GM23248 (cell line): ENCODE measurements at regions not wholly inside any gene's neighbourhood (a gene's known extent, or its start where the extent isn't known, plus 50 kb on each side); places are given as distances from the start of the nearest gene placed in this dataset.

Source experiments
- DNase-seq: peaks from one replicate; pipeline ENCODE4 v3.0.0-alpha.2; 2015
- H2AFZ ChIP-seq: fragments of 200-600 bp; sonication (generic); 2 replicates; pipeline ENCODE4 v1.6.1; 2016; ENCODE audit warnings: antibody characterized with exemption
- H3F3A ChIP-seq: fragments of 200-600 bp; sonication (generic); 2 replicates; pipeline ENCODE4 v1.6.1; 2016; ENCODE audit warnings: mild to moderate bottlenecking, antibody characterized with exemption, mixed run types; ENCODE audit not compliant: insufficient read depth
- H3K27ac ChIP-seq: fragments of 200-600 bp; sonication (generic); 2 replicates; pipeline ENCODE4 v1.5.1; 2016; ENCODE audit warnings: mild to moderate bottlenecking
- H3K27me3 ChIP-seq: fragments of 200-600 bp; sonication (generic); replicated peaks from 2 replicates; pipeline ENCODE4 v1.6.1; 2016; ENCODE audit warnings: mild to moderate bottlenecking; ENCODE audit not compliant: insufficient read depth
- H3K36me3 ChIP-seq: fragments of 200-600 bp; sonication (generic); 2 replicates; pipeline ENCODE4 v1.6.1; 2016; ENCODE audit warnings: low read depth, mild to moderate bottlenecking
- H3K4me1 ChIP-seq: fragments of 200-600 bp; sonication (generic); 2 replicates; pipeline ENCODE4 v1.6.1; 2016; ENCODE audit warnings: mild to moderate bottlenecking; ENCODE audit not compliant: insufficient read depth
- H3K4me2 ChIP-seq: fragments of 200-600 bp; sonication (generic); one replicate; pipeline ENCODE4 v1.6.1; 2016; ENCODE audit warnings: mild to moderate bottlenecking; ENCODE audit not compliant: unreplicated experiment
- H3K4me3 ChIP-seq: fragments of 200-600 bp; sonication (generic); 2 replicates; pipeline ENCODE4 v1.5.1; 2016; ENCODE audit warnings: mild to moderate bottlenecking
- H3K79me2 ChIP-seq: fragments of 200-600 bp; sonication (generic); 2 replicates; pipeline ENCODE4 v1.6.1; 2016; ENCODE audit warnings: mild to moderate bottlenecking; ENCODE audit not compliant: insufficient read depth
- H3K9ac ChIP-seq: fragments of 200-600 bp; sonication (generic); 2 replicates; pipeline ENCODE4 v1.6.1; 2016; ENCODE audit warnings: mild to moderate bottlenecking
- H3K9me2 ChIP-seq: fragments of 200-600 bp; sonication (generic); 2 replicates; pipeline ENCODE4 v1.6.1; 2016; ENCODE audit warnings: mixed run types, mild to moderate bottlenecking, moderate library complexity; ENCODE audit not compliant: insufficient read depth
- H3K9me3 ChIP-seq: fragments of 200-600 bp; sonication (generic); one replicate; pipeline ENCODE4 v1.6.1; 2017; ENCODE audit warnings: low read depth
- H4K20me1 ChIP-seq: fragments of 200-600 bp; sonication (generic); 2 replicates; pipeline ENCODE4 v1.6.0; 2016; ENCODE audit not compliant: insufficient read depth
- EZH2 ChIP-seq: fragments of 200-600 bp; sonication (generic); IDR thresholded peaks from 2 replicates; pipeline ENCODE4 v1.6.1; 2018; ENCODE audit warnings: antibody characterized with exemption, mild to moderate bottlenecking; ENCODE audit not compliant: insufficient read depth, poor library complexity, severe bottlenecking
- EZH2phosphoT487 ChIP-seq: fragments of 200-600 bp; sonication (generic); IDR thresholded peaks from 2 replicates; pipeline ENCODE4 v1.6.1; 2018; ENCODE audit warnings: antibody characterized with exemption, moderate library complexity, mild to moderate bottlenecking, low read depth; ENCODE audit not compliant: insufficient read depth
- WGBS, 2 experiments: methylation state at CpG; one replicate each; pipeline ENCODE4 v1.1.6; 2015 to 2017; ENCODE audit warnings: low lambda C conversion rate in 2 of 2, low coverage in 1 of 2; ENCODE audit errors: missing lambda C conversion rate in 2 of 2; 5-methylcytosine and 5-hydroxymethylcytosine counted together
- in situ Hi-C: fragments of 300-500 bp; cut with MboI; formaldehyde crosslinking; loops from 2 replicates; pipeline ENCODE4 v1.15.0; 2020

DNA sequence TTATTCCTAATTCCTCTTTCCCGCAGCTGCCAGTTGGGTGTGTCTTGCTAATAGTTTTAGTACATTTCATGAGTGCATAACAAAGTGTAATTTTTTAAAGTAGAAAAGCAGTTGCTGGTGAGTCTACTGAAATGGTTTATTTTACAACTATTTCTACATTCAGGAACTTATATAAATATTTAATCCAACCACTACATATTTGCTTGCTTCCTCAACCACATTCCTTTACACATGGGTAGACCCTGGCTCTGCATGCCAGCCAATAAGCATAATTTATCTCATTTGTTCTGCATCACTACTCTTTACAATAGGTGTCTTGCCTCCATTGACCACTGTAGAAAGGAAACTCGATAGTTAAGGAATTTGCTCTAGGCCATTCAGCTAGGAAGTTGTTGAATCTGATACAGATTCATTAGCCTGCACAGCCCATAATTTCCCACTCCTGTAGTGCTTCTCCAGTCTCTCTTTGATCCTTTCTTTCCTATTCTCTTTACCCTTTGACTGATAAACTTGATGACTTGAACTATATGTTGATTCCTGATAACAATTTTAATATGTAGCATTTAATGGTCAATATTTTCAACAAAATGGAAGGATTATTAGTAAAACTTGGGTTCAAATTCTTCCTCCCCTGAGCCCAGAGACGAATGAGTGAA lies 342.5 kb upstream of the ACTBL2 start:
- Histone ChIP-seq H3K79me2 (no peaks in the 10 kb centered on the region), H3K27ac (peak overlapping the region; percentile 80), H3K4me3 (no peak overlapping the region), H3K9me3 (no peaks in the 10 kb centered on the region), H3K9ac (peak overlapping the region; percentile 51; the same call in 1 of the 2 replicates), H2AFZ (no peak overlapping the region), H3K4me1 (peaks cover 29% of the 10 kb centered on the region), H3F3A (peaks cover 27% of the 10 kb centered on the region), H4K20me1 (no peaks in the 10 kb centered on the region), H3K27me3 (no peaks in the 10 kb centered on the region), H3K4me2 (peak overlapping the region; percentile 96), H3K36me3 (no peaks in the 10 kb centered on the region), H3K9me2 (no peaks in the 10 kb centered on the region)
- DNase-seq, result peak; percentile 77
- no peak for TF ChIP-seq EZH2
- no peak for TF ChIP-seq EZH2phosphoT487
- WGBS, 2 experiments, result 25 to 31% methylated on average over 3 of the region's 3 CpGs
- in situ Hi-C loops, result no loop called here

GRCh38 chr5:57824623-57825022 lies 342.0 kb upstream of the ACTBL2 start:
- no peaks in the 10 kb centered on the region for H3K9me3 ChIP-seq
- 87 to 89% methylated on average over 2 of the region's 2 CpGs for WGBS, 2 experiments
- TF ChIP-seq EZH2phosphoT487 (no peak), EZH2 (no peak)
- H3K4me3 ChIP-seq, result no peak overlapping the region
- no peaks in the 10 kb centered on the region for H3K9me2 ChIP-seq
- no peak overlapping the region for H2AFZ ChIP-seq
- H4K20me1 ChIP-seq, result no peaks in the 10 kb centered on the region
- in situ Hi-C loops, result no loop called here
- peak overlapping the region; percentile 80 for H3K27ac ChIP-seq
- peaks cover 27% of the 10 kb centered on the region for H3F3A ChIP-seq
- H3K27me3 ChIP-seq, result no peaks in the 10 kb centered on the region
- DNase-seq, result no peak
- H3K9ac ChIP-seq, result peak overlapping the region; percentile 51
- no peaks in the 10 kb centered on the region for H3K36me3 ChIP-seq
- peak overlapping the region; percentile 96 for H3K4me2 ChIP-seq
- H3K4me1 ChIP-seq, result peaks cover 29% of the 10 kb centered on the region
- no peaks in the 10 kb centered on the region for H3K79me2 ChIP-seq

- H3K4me2 ChIP-seq, result peak overlapping the region; percentile 96
- H3K9ac ChIP-seq, result peak overlapping the region; percentile 51
- no peaks in the 10 kb centered on the region for H3K36me3 ChIP-seq
- 0 out of 2 replicates have a peak overlapping the region, but pooled peaks have one; percentile 25 for H3K4me3 ChIP-seq
- WGBS, 2 experiments, result 0 to 4% methylated on average over 2 of the region's 2 CpGs
- no peak for TF ChIP-seq EZH2
- TF ChIP-seq EZH2phosphoT487, result no peak
- H2AFZ ChIP-seq, result no peak overlapping the region
- peak; percentile 81 for DNase-seq
- in situ Hi-C loops, result no loop called here
- H3K9me2 ChIP-seq, result no peaks in the 10 kb centered on the region
- no peaks in the 10 kb centered on the region for H3K9me3 ChIP-seq
- peaks cover 29% of the 10 kb centered on the region for H3K4me1 ChIP-seq
- no peaks in the 10 kb centered on the region for H4K20me1 ChIP-seq
- peaks cover 27% of the 10 kb centered on the region for H3F3A ChIP-seq
- no peaks in the 10 kb centered on the region for H3K79me2 ChIP-seq
- H3K27ac ChIP-seq, result peak overlapping the region; percentile 80
- H3K27me3 ChIP-seq, result no peaks in the 10 kb centered on the region
These were observed 341.4 kb upstream of the ACTBL2 start for GRCh38 chr5:57824047-57824446.

DNA sequence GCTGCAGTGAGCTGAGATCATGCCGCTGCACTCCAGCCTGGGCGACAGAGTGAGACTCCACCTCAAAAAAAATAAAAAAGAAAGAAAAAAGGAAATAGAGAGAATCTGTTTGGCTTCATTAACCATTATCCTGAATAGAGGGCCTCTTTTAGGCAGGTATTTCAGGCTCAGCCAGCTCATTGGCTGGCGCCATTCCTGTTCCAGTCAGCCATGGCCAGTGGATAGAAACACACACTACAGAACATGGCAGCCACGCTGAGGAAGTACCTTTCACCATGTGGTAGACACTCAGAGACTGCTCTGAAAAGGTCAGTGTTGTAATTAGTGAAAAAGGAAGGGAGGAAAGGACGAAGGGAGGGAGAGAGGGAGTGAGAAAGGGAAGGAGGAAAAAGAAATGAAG lies 340.0 kb upstream of the ACTBL2 start:
- Histone ChIP-seq H3K27ac (no peak overlapping the region), H3F3A (peaks cover 27% of the 10 kb centered on the region), H3K9me3 (no peaks in the 10 kb centered on the region), H3K79me2 (no peaks in the 10 kb centered on the region), H2AFZ (no peak overlapping the region), H3K4me3 (no peak overlapping the region), H3K9ac (no peak overlapping the region), H4K20me1 (no peaks in the 10 kb centered on the region), H3K36me3 (no peaks in the 10 kb centered on the region), H3K9me2 (no peaks in the 10 kb centered on the region), H3K27me3 (no peaks in the 10 kb centered on the region), H3K4me1 (peaks cover 29% of the 10 kb centered on the region), H3K4me2 (no peak overlapping the region)
- 89 to 91% methylated on average over 5 of the region's 5 CpGs for WGBS, 2 experiments
- in situ Hi-C loops, result no loop called here
- DNase-seq, result no peak
- TF ChIP-seq EZH2 (no peak), EZH2phosphoT487 (no peak)

GRCh38 chr5:57818397-57818796 lies 335.8 kb upstream of the ACTBL2 start:
- Histone ChIP-seq H3F3A (peaks cover 13% of the 10 kb centered on the region), H3K4me1 (peaks cover 21% of the 10 kb centered on the region), H4K20me1 (no peaks in the 10 kb centered on the region), H3K4me2 (no peak overlapping the region), H3K36me3 (no peaks in the 10 kb centered on the region), H2AFZ (no peak overlapping the region), H3K79me2 (no peaks in the 10 kb centered on the region), H3K9me3 (no peaks in the 10 kb centered on the region), H3K4me3 (no peak overlapping the region), H3K27me3 (no peaks in the 10 kb centered on the region), H3K9ac (no peak overlapping the region), H3K27ac (no peak overlapping the region), H3K9me2 (no peaks in the 10 kb centered on the region)
- in situ Hi-C loops, result no loop called here
- no peak for TF ChIP-seq EZH2
- no peak for TF ChIP-seq EZH2phosphoT487
- DNase-seq, result no peak
